Nephron progenitor cell (in vitro differentiated cells): ENCODE measurements at regions not wholly inside any gene's neighbourhood (a gene's known extent, or its start where the extent isn't known, plus 50 kb on each side); places are given as distances from the start of the nearest gene placed in this dataset.

Experiments used
- DNase-seq: peaks from one replicate; pipeline ENCODE4 v3.0.0; 2021
- H3K27ac Mint-ChIP-seq: 2 replicates; pipeline ENCODE4 v1.8.0; 2021; ENCODE audit warnings: mild to moderate bottlenecking, moderate library complexity, mixed read lengths
- H3K27me3 Mint-ChIP-seq: 2 replicates; pipeline ENCODE4 v1.8.0; 2021; ENCODE audit warnings: mild to moderate bottlenecking, low read depth, mixed read lengths; ENCODE audit not compliant: poor library complexity
- H3K36me3 Mint-ChIP-seq: 2 replicates; pipeline ENCODE4 v1.8.0; 2021; ENCODE audit warnings: low read depth, mixed read lengths
- H3K4me1 Mint-ChIP-seq: 2 replicates; pipeline ENCODE4 v1.8.0; 2021; ENCODE audit warnings: mixed read lengths
- H3K4me3 Mint-ChIP-seq: 2 replicates; pipeline ENCODE4 v1.8.0; 2021; ENCODE audit warnings: mild to moderate bottlenecking, moderate library complexity, mixed read lengths
- H3K9me3 Mint-ChIP-seq: 2 replicates; pipeline ENCODE4 v1.8.0; 2021; ENCODE audit warnings: mild to moderate bottlenecking, moderate library complexity, mixed read lengths
- TF ChIP-seq, protein P1 (sequence below): fragments of 200-600 bp; sonication (generic); IDR thresholded peaks from 2 replicates; pipeline ENCODE4 v1.5.0; 2021; ENCODE audit warnings: antibody characterized with exemption

DNA sequence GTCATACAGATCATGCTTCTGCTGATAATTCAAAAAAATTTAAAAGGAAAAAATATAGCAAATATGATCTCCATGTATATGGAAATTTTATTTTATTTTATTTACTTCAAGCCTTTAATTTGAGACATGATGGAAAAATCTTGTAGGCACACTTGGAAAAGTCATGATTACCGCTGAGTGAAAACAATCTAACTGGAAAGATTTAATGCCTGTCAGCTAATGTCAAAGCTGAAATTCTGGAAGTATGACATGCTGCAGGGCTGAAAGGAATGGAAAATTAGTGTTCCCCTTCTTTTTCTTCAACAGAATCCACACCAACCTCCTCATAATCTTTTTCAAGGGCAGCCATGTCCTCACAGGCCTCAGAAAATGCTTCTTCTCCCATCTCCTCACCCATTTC is 58.2 kb downstream of the RPRM start:
- TF ChIP-seq, protein P1, sequence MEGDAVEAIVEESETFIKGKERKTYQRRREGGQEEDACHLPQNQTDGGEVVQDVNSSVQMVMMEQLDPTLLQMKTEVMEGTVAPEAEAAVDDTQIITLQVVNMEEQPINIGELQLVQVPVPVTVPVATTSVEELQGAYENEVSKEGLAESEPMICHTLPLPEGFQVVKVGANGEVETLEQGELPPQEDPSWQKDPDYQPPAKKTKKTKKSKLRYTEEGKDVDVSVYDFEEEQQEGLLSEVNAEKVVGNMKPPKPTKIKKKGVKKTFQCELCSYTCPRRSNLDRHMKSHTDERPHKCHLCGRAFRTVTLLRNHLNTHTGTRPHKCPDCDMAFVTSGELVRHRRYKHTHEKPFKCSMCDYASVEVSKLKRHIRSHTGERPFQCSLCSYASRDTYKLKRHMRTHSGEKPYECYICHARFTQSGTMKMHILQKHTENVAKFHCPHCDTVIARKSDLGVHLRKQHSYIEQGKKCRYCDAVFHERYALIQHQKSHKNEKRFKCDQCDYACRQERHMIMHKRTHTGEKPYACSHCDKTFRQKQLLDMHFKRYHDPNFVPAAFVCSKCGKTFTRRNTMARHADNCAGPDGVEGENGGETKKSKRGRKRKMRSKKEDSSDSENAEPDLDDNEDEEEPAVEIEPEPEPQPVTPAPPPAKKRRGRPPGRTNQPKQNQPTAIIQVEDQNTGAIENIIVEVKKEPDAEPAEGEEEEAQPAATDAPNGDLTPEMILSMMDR = no peak
- H3K4me3 Mint-ChIP-seq = no peak overlapping the region
- DNase-seq = no peak
- no peaks in the 10 kb centered on the region for H3K27me3 Mint-ChIP-seq
- peaks cover 3% of the 10 kb centered on the region for H3K36me3 Mint-ChIP-seq
- no peak overlapping the region for H3K27ac Mint-ChIP-seq
- no peaks in the 10 kb centered on the region for H3K4me1 Mint-ChIP-seq
- H3K9me3 Mint-ChIP-seq = no peaks in the 10 kb centered on the region

DNA sequence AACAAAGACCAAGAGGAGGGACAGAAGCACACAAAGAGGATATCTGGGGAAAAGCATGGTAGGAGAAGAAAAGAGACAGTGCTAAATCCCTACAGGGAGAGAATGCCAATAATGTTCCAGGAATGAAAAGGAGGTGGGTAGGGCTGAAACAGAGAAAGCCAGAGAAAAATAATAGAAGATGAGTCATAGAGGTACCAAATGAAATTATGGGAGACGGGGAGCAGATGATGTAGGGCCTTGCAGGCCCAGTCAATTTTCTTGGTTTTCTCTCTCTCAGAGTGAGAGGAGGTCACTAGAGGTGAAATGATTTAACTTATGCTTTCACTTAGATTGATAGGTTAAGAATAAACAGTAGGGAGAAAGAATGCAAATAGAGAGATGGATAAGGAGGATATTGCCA is 61.5 kb downstream of the RPRM start:
- TF ChIP-seq, protein P1 = no peak
- no peaks in the 10 kb centered on the region for H3K9me3 Mint-ChIP-seq

DNA sequence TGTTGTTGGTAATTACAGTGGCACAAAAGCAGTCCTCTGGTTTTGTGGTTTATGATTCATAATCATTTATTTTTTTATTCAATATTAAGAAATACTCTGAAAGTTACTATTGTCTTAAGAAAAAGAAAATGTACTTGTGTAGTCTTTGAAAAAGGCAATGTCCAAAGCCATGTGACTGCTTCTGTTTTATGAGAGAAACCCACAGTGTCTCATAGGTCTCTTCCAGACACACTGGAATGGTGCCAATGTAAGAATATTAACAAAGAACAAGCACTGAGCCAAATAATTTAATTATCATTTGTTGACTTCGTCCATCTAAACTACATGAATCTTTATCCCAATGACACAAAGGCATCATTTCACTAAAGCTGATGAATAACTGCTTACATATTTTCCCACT is 62.5 kb downstream of the RPRM start:
- TF ChIP-seq, protein P1 = no peak
- H3K36me3 Mint-ChIP-seq = peaks cover 3% of the 10 kb centered on the region
- no peaks in the 10 kb centered on the region for H3K9me3 Mint-ChIP-seq
- no peak overlapping the region for H3K4me3 Mint-ChIP-seq
- DNase-seq = no peak
- no peak overlapping the region for H3K27ac Mint-ChIP-seq
- H3K4me1 Mint-ChIP-seq = no peaks in the 10 kb centered on the region
- no peaks in the 10 kb centered on the region for H3K27me3 Mint-ChIP-seq

More for the DNA sequence above, 61.5 kb downstream of the RPRM start:
- H3K27me3 Mint-ChIP-seq = no peaks in the 10 kb centered on the region
- no peak overlapping the region for H3K4me3 Mint-ChIP-seq
- H3K4me1 Mint-ChIP-seq = no peaks in the 10 kb centered on the region
- no peak for DNase-seq
- peaks cover 3% of the 10 kb centered on the region for H3K36me3 Mint-ChIP-seq
- H3K27ac Mint-ChIP-seq = no peak overlapping the region

DNA sequence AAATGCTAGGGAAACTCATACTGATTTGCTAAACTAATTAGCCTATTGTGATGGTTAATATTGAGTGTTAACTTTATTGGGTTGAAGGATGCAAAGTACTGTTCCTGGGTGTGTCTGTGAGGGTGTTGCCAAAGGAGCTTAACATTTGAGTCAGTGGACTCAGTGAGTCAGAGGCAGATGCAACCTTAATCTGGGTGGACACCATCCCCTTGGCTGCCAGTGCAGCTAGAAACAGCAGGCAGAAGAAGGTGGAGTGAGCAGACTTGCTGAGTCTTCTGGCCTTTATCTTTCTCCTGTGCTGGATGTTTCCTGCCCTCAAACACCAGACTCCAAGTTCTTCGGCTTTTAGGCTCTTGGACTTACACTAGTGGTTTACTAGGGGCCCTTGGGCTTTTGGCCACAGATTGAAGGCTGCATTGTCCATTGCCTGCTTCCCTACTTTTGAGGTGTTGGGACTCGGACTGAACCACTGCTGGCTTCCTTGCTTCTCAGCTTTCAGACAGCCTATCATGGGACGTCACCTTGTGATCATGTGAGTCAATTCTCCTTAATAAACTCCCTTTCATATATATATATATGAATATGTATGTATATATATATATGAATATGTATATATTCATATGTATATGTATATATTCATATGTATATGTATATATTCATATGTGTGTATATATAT is 69.7 kb downstream of the RPRM start:
- Mint-ChIP-seq H3K27ac (no peak overlapping the region), H3K4me1 (peaks cover 8% of the 10 kb centered on the region), H3K36me3 (no peaks in the 10 kb centered on the region), H3K27me3 (no peaks in the 10 kb centered on the region), H3K9me3 (no peaks in the 10 kb centered on the region), H3K4me3 (no peak overlapping the region)
- DNase-seq = no peak
- TF ChIP-seq, protein P1 = no peak

DNA sequence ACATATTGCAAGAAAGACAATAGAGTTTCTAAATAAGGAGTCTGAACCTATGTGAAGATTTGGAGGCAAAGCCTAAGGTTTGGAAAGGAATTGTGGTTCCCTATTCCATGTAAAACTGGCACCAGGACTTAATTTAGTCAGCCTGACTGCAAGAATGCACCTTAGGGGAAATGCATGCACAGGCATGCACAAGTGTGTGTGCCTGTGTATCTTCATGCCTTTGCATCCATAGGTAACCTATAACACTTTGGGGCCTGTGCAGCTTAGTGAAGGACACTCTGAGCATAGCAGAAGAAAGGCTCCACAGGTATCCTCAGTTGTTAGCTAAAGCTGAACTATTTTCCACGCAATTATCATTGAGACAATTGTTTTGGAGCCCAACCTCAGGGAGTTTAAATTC is 73.4 kb downstream of the RPRM start:
- DNase-seq = no peak
- no peaks in the 10 kb centered on the region for H3K27me3 Mint-ChIP-seq
- peaks cover 14% of the 10 kb centered on the region for H3K9me3 Mint-ChIP-seq
- H3K36me3 Mint-ChIP-seq = no peaks in the 10 kb centered on the region
- H3K4me3 Mint-ChIP-seq = no peak overlapping the region
- H3K27ac Mint-ChIP-seq = no peak overlapping the region
- TF ChIP-seq, protein P1 = no peak
- H3K4me1 Mint-ChIP-seq = peaks cover 10% of the 10 kb centered on the region

DNA sequence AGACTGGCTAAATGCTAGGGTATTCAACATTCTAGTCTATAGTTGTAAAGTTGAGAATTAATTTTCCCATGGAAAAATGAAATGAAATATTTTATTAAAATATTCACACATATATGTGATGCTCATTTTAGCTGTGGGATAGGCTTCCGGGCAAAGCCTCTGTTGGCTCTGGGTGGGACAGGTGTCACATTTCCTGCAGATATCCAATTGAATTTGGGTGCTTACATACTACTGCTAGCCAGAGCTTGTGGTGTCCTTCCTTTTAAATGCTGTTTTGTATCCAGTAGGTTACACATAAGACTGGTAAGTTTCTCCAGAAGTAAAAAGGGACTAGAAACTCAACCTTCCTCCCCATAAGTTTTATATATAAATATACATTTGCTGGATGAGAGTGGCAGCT is 73.8 kb downstream of the RPRM start:
- H3K36me3 Mint-ChIP-seq = no peaks in the 10 kb centered on the region
- TF ChIP-seq, protein P1 = no peak
- H3K27ac Mint-ChIP-seq = no peak overlapping the region
- peak overlapping the region; percentile 83 for H3K4me3 Mint-ChIP-seq
- peaks cover 15% of the 10 kb centered on the region for H3K9me3 Mint-ChIP-seq
- H3K27me3 Mint-ChIP-seq = no peaks in the 10 kb centered on the region
- no peak for DNase-seq
- peaks cover 10% of the 10 kb centered on the region for H3K4me1 Mint-ChIP-seq
